ENCODE measurements at regions not wholly inside any gene's neighbourhood (a gene's known extent, or its start where the extent isn't known, plus 50 kb on each side); places are given as distances from the start of the nearest gene placed in this dataset.
"Not testable (repeated sequence)": the region's sequence is repeated elsewhere in the genome, so short reads cannot be mapped to it uniquely, and the experiment has no call there.

GRCh38 chr22:25397616-25398015, 166.9 kb upstream of the GRK3 start:
- no peak for DNase-seq

- DNase-seq, result peak in 1 of 2 donors; percentile 41
These were observed 165.8 kb upstream of the GRK3 start for GRCh38 chr22:25398591-25399062.

- no peak for DNase-seq
These were observed 164.8 kb upstream of the GRK3 start for GRCh38 chr22:25399649-25400151.

- no peak for DNase-seq
These were observed 162.3 kb upstream of the GRK3 start for GRCh38 chr22:25402160-25402500.

GRCh38 chr22:25402501-25403283, 161.8 kb upstream of the GRK3 start:
- DNase-seq, result no peak

GRCh38 chr22:25403284-25403810, 161.1 kb upstream of the GRK3 start:
- no peak for DNase-seq

- no peak for DNase-seq
These were observed 160.5 kb upstream of the GRK3 start for GRCh38 chr22:25403811-25404471.

- peak in 1 of 2 donors; percentile 26 for DNase-seq
These were observed 159.9 kb upstream of the GRK3 start for GRCh38 chr22:25404556-25404927.

- DNase-seq, result peak; percentile 69 to 79
These were observed 159.3 kb upstream of the GRK3 start for GRCh38 chr22:25404928-25405816.

GRCh38 chr22:25405841-25406509, 158.5 kb upstream of the GRK3 start:
- no peak for DNase-seq

GRCh38 chr22:25406510-25407210, 157.8 kb upstream of the GRK3 start:
- no peak for DNase-seq

- no peak for DNase-seq
These were observed 157.1 kb upstream of the GRK3 start for GRCh38 chr22:25407226-25407858.

GRCh38 chr22:25407859-25408229, 156.6 kb upstream of the GRK3 start:
- no peak for DNase-seq

- DNase-seq, result no peak
These were observed 155.2 kb upstream of the GRK3 start for GRCh38 chr22:25409240-25409639.

- no peak for DNase-seq
These were observed 153.6 kb upstream of the GRK3 start for GRCh38 chr22:25410849-25411248.

GRCh38 chr22:25413620-25414019, 150.9 kb upstream of the GRK3 start:
- no peak for DNase-seq

- DNase-seq, result not testable (repeated sequence)
These were observed 148.7 kb upstream of the GRK3 start for GRCh38 chr22:25415731-25416130.

GRCh38 chr22:25417826-25418225, 146.6 kb upstream of the GRK3 start:
- not testable (repeated sequence) for DNase-seq

- no peak for DNase-seq
These were observed 145.0 kb upstream of the GRK3 start for GRCh38 chr22:25419247-25420113.

GRCh38 chr22:25420114-25420441, 144.4 kb upstream of the GRK3 start:
- not testable (repeated sequence) for DNase-seq
